ENCODE measurements at regions not wholly inside any gene's neighbourhood (a gene's known extent, or its start where the extent isn't known, plus 50 kb on each side); places are given as distances from the start of the nearest gene placed in this dataset.

GRCh38 chr3:87044409-87044808, 53.5 kb upstream of the VGLL3 start:
- Mint-ChIP-seq H3K4me1 (no peaks in the 10 kb centered on the region), H3K27me3 (no peaks in the 10 kb centered on the region), H3K27ac (no peak overlapping the region), H3K9me3 (no peaks in the 10 kb centered on the region), H3K36me3 (ENCODE audit: low read depth) (no peaks in the 10 kb centered on the region), H3K4me3 (no peak overlapping the region)
- ATAC-seq (replicated peaks), result no peak

GRCh38 chr3:87041191-87041590, 50.2 kb upstream of the VGLL3 start:
- H3K9me3 Mint-ChIP-seq, result no peaks in the 10 kb centered on the region
- H3K4me1 Mint-ChIP-seq, result no peaks in the 10 kb centered on the region
- no peak overlapping the region for H3K27ac Mint-ChIP-seq

More at GRCh38 chr3:87041191-87041590, 50.2 kb upstream of the VGLL3 start:
- ATAC-seq (replicated peaks), result no peak
- Mint-ChIP-seq H3K27me3 (no peaks in the 10 kb centered on the region), H3K36me3 (ENCODE audit: low read depth) (no peaks in the 10 kb centered on the region), H3K4me3 (no peak overlapping the region)
